ENCODE measurements at regions not wholly inside any gene's neighbourhood (a gene's known extent, or its start where the extent isn't known, plus 50 kb on each side); places are given as distances from the start of the nearest gene placed in this dataset.

- CTCF ChIA-PET, result no interaction called here
These were observed 304.5 kb upstream of the KAZN start for GRCh38 chr1:14294006-14294405.

GRCh38 chr1:14294860-14295536 lies 303.5 kb upstream of the KAZN start:
- no peak for ATAC-seq (replicated peaks in 1 of 4)
- no peaks in the 10 kb centered on the region for H3K9me3 ChIP-seq
- H3K4me3 ChIP-seq (ENCODE audit: control insufficient read depth in 1 of 2, extremely low read depth in 1 of 2, low read length in 1 of 2), result no peak overlapping the region
- H3K9me3 Mint-ChIP-seq, result no peaks in the 10 kb centered on the region
- 93% methylated on average over 2 of the region's 3 CpGs for WGBS (ENCODE audit: insufficient coverage)
- H3K27me3 ChIP-seq (replicated peaks in 1 of 2; ENCODE audit: control insufficient read depth in 2 of 2, extremely low read depth in 1 of 2, insufficient read depth in 2 of 2, low read length in 1 of 2), result peaks cover 0 to 4% of the 10 kb centered on the region in 2 experiments
- H3K4me1 ChIP-seq (ENCODE audit: control insufficient read depth in 1 of 2, extremely low read depth in 1 of 2, insufficient read depth in 2 of 2, low read length in 2 of 2), result no peaks in the 10 kb centered on the region
- DNase-seq, result no peak
- H3K4me3 Mint-ChIP-seq, result no peak overlapping the region
- POLR2A ChIA-PET, result no interaction called here
- H3K27ac ChIP-seq (ENCODE audit: low read length), result no peak overlapping the region
- H3K36me3 ChIP-seq (ENCODE audit: control insufficient read depth in 2 of 2, extremely low read depth in 1 of 2, insufficient read depth in 1 of 2, low read length in 1 of 2), result no peaks in the 10 kb centered on the region
- H3K36me3 Mint-ChIP-seq, result no peaks in the 10 kb centered on the region
- no peaks in the 10 kb centered on the region for H3K4me1 Mint-ChIP-seq
- no peak overlapping the region for H3K27ac Mint-ChIP-seq
- CTCF ChIA-PET, result no interaction called here
- H3K27me3 Mint-ChIP-seq, result peaks cover 15 to 19% of the 10 kb centered on the region in 2 donors

More at GRCh38 chr1:14294006-14294405, 304.5 kb upstream of the KAZN start:
- 80% methylated on average over 5 of the region's 5 CpGs for WGBS (ENCODE audit: insufficient coverage)
- Histone ChIP-seq H3K27me3 (replicated peaks in 1 of 2; ENCODE audit: control insufficient read depth in 2 of 2, extremely low read depth in 1 of 2, insufficient read depth in 2 of 2, low read length in 1 of 2) (peaks cover 0 to 4% of the 10 kb centered on the region in 2 experiments), H3K36me3 (ENCODE audit: control insufficient read depth in 2 of 2, extremely low read depth in 1 of 2, insufficient read depth in 1 of 2, low read length in 1 of 2) (no peaks in the 10 kb centered on the region), H3K27ac (ENCODE audit: low read length) (no peak overlapping the region), H3K9me3 (no peaks in the 10 kb centered on the region), H3K4me3 (ENCODE audit: control insufficient read depth in 1 of 2, extremely low read depth in 1 of 2, low read length in 1 of 2) (no peak overlapping the region), H3K4me1 (ENCODE audit: control insufficient read depth in 1 of 2, extremely low read depth in 1 of 2, insufficient read depth in 2 of 2, low read length in 2 of 2) (no peaks in the 10 kb centered on the region)
- Mint-ChIP-seq H3K27me3 (peaks cover 15 to 24% of the 10 kb centered on the region in 2 donors), H3K9me3 (no peaks in the 10 kb centered on the region), H3K27ac (no peak overlapping the region), H3K4me1 (no peaks in the 10 kb centered on the region), H3K4me3 (no peak overlapping the region), H3K36me3 (no peaks in the 10 kb centered on the region)
- no peak for DNase-seq
- POLR2A ChIA-PET, result no interaction called here
- no peak for ATAC-seq (replicated peaks in 1 of 4)

- Mint-ChIP-seq H3K4me1 (no peaks in the 10 kb centered on the region), H3K27me3 (peaks cover 13 to 16% of the 10 kb centered on the region in 2 donors), H3K36me3 (no peaks in the 10 kb centered on the region), H3K9me3 (no peaks in the 10 kb centered on the region), H3K4me3 (no peak overlapping the region), H3K27ac (no peak overlapping the region)
- DNase-seq (no peak), ATAC-seq (replicated peaks in 1 of 4) (no peak)
- H3K27me3 ChIP-seq (replicated peaks in 1 of 2; ENCODE audit: control insufficient read depth in 2 of 2, extremely low read depth in 1 of 2, insufficient read depth in 2 of 2, low read length in 1 of 2), result no peaks in the 10 kb centered on the region
- no peaks in the 10 kb centered on the region for H3K36me3 ChIP-seq (ENCODE audit: control insufficient read depth in 2 of 2, extremely low read depth in 1 of 2, insufficient read depth in 1 of 2, low read length in 1 of 2)
- no peak overlapping the region for H3K27ac ChIP-seq (ENCODE audit: low read length)
- H3K9me3 ChIP-seq, result no peaks in the 10 kb centered on the region
- no peaks in the 10 kb centered on the region for H3K4me1 ChIP-seq (ENCODE audit: control insufficient read depth in 1 of 2, extremely low read depth in 1 of 2, insufficient read depth in 2 of 2, low read length in 2 of 2)
- WGBS (ENCODE audit: insufficient coverage), result 80% methylated on average over 1 of the region's 3 CpGs
- ChIA-PET CTCF (no interaction called here), POLR2A (no interaction called here)
- no peak overlapping the region for H3K4me3 ChIP-seq (ENCODE audit: control insufficient read depth in 1 of 2, extremely low read depth in 1 of 2, low read length in 1 of 2)
These were observed 301.7 kb upstream of the KAZN start for GRCh38 chr1:14296795-14297194.

- Histone ChIP-seq H3K27me3 (replicated peaks in 1 of 2; ENCODE audit: control insufficient read depth in 2 of 2, extremely low read depth in 1 of 2, insufficient read depth in 2 of 2, low read length in 1 of 2) (no peaks in the 10 kb centered on the region), H3K4me3 (ENCODE audit: control insufficient read depth in 1 of 2, extremely low read depth in 1 of 2, low read length in 1 of 2) (no peak overlapping the region), H3K27ac (ENCODE audit: low read length) (no peak overlapping the region), H3K9me3 (no peaks in the 10 kb centered on the region), H3K4me1 (ENCODE audit: control insufficient read depth in 1 of 2, extremely low read depth in 1 of 2, insufficient read depth in 2 of 2, low read length in 2 of 2) (no peaks in the 10 kb centered on the region), H3K36me3 (ENCODE audit: control insufficient read depth in 2 of 2, extremely low read depth in 1 of 2, insufficient read depth in 1 of 2, low read length in 1 of 2) (no peaks in the 10 kb centered on the region)
- no peak for ATAC-seq (replicated peaks in 1 of 4)
- peaks cover 8 to 11% of the 10 kb centered on the region in 2 donors for H3K27me3 Mint-ChIP-seq
- no peak overlapping the region for H3K4me3 Mint-ChIP-seq
- CTCF ChIA-PET, result no interaction called here
- DNase-seq, result no peak
- H3K36me3 Mint-ChIP-seq, result no peaks in the 10 kb centered on the region
- H3K4me1 Mint-ChIP-seq, result no peaks in the 10 kb centered on the region
- POLR2A ChIA-PET, result no interaction called here
- no peaks in the 10 kb centered on the region for H3K9me3 Mint-ChIP-seq
- WGBS (ENCODE audit: insufficient coverage), result 53% methylated on average over 2 of the region's 3 CpGs
- no peak overlapping the region for H3K27ac Mint-ChIP-seq
These were observed 301.1 kb upstream of the KAZN start for GRCh38 chr1:14297356-14297755.

- Histone ChIP-seq H3K9me3 (no peaks in the 10 kb centered on the region), H3K4me3 (ENCODE audit: control insufficient read depth in 1 of 2, extremely low read depth in 1 of 2, low read length in 1 of 2) (no peak overlapping the region), H3K27ac (ENCODE audit: low read length) (no peak overlapping the region), H3K4me1 (ENCODE audit: control insufficient read depth in 1 of 2, extremely low read depth in 1 of 2, insufficient read depth in 2 of 2, low read length in 2 of 2) (no peaks in the 10 kb centered on the region), H3K36me3 (ENCODE audit: control insufficient read depth in 2 of 2, extremely low read depth in 1 of 2, insufficient read depth in 1 of 2, low read length in 1 of 2) (no peaks in the 10 kb centered on the region), H3K27me3 (replicated peaks in 1 of 2; ENCODE audit: control insufficient read depth in 2 of 2, extremely low read depth in 1 of 2, insufficient read depth in 2 of 2, low read length in 1 of 2) (no peaks in the 10 kb centered on the region)
- ChIA-PET POLR2A (no interaction called here), CTCF (no interaction called here)
- DNase-seq (no peak), ATAC-seq (replicated peaks in 1 of 4) (no peak)
- Mint-ChIP-seq H3K27ac (no peak overlapping the region), H3K4me1 (no peaks in the 10 kb centered on the region), H3K4me3 (no peak overlapping the region), H3K9me3 (no peaks in the 10 kb centered on the region), H3K36me3 (no peaks in the 10 kb centered on the region), H3K27me3 (peaks cover 8 to 10% of the 10 kb centered on the region in 2 donors)
- 49% methylated on average over 4 of the region's 5 CpGs for WGBS (ENCODE audit: insufficient coverage)
These were observed 299.7 kb upstream of the KAZN start for GRCh38 chr1:14298806-14299205.

- ATAC-seq (replicated peaks in 1 of 4), result no peak
- ChIA-PET CTCF (no interaction called here), POLR2A (no interaction called here)
- H3K36me3 ChIP-seq (ENCODE audit: control insufficient read depth in 2 of 2, extremely low read depth in 1 of 2, insufficient read depth in 1 of 2, low read length in 1 of 2), result no peaks in the 10 kb centered on the region
- Mint-ChIP-seq H3K27me3 (peaks cover 5 to 8% of the 10 kb centered on the region in 2 donors), H3K4me1 (no peaks in the 10 kb centered on the region), H3K4me3 (no peak overlapping the region), H3K27ac (no peak overlapping the region), H3K9me3 (no peaks in the 10 kb centered on the region), H3K36me3 (no peaks in the 10 kb centered on the region)
- no peak for DNase-seq
- H3K9me3 ChIP-seq, result no peaks in the 10 kb centered on the region
- H3K27ac ChIP-seq (ENCODE audit: low read length), result no peak overlapping the region
- H3K4me1 ChIP-seq (ENCODE audit: control insufficient read depth in 1 of 2, extremely low read depth in 1 of 2, insufficient read depth in 2 of 2, low read length in 2 of 2), result no peaks in the 10 kb centered on the region
- H3K4me3 ChIP-seq (ENCODE audit: control insufficient read depth in 1 of 2, extremely low read depth in 1 of 2, low read length in 1 of 2), result no peak overlapping the region
- H3K27me3 ChIP-seq (replicated peaks in 1 of 2; ENCODE audit: control insufficient read depth in 2 of 2, extremely low read depth in 1 of 2, insufficient read depth in 2 of 2, low read length in 1 of 2), result no peaks in the 10 kb centered on the region
- 76% methylated on average over 3 of the region's 9 CpGs for WGBS (ENCODE audit: insufficient coverage)
These were observed 297.3 kb upstream of the KAZN start for GRCh38 chr1:14300991-14301703.

Data from T-cell (primary cell).